Esophagus mucosa (tissue), 1 donor: ENCODE measurements at regions not wholly inside any gene's neighbourhood (a gene's known extent, or its start where the extent isn't known, plus 50 kb on each side); places are given as distances from the start of the nearest gene placed in this dataset.

Experiments used
- ATAC-seq: fragments of 200-7000 bp; cut with Tn5 transposase; one replicate; pipeline ENCODE4 v1.9.1; 2020
- donor health status: DM: yes; HTN: yes; CAD: no.

GRCh38 chr5:8943301-8943700, 602.6 kb downstream of the SEMA5A start:
- ATAC-seq = no peak

GRCh38 chr5:8944005-8944404, 601.9 kb downstream of the SEMA5A start:
- ATAC-seq = no peak

DNA sequence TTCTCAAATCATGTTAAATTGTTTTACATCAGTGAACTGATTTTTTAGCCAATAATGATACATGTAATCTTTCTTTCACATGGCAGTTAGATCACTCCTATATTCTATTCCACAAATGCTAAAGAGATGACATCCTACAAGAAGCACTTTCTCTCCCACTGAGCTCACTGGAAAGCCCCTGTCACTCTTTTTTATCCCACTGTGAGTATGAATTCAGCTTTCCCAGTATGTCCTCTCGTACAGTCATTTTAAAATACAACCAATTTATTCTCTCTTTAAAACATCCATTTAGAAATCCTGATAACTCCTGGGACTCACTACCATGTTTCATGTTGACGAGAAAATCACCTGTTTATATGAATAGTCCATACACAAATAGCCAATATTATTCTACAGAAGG, 599.9 kb downstream of the SEMA5A start:
- ATAC-seq = no peak

DNA sequence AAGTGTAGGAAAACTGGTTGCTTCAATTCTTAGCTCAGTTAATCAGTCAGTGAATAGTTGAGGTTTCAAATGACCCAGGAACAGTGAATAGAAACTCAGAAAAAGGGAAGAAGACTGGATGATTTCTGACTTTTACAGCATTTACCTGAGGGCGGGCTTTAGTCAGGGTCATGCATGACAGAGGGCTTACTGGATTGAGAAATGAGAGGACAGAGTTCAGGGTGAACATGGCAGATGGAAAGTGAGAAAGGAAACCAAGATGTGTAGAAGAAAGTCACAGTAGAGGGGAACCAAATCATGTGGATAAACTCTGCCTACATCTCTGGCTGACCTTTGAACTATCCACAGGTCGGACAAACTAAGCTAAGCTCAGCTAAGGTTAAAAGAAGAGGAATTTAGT, 596.0 kb downstream of the SEMA5A start:
- ATAC-seq = no peak

GRCh38 chr5:8952147-8952546, 593.7 kb downstream of the SEMA5A start:
- ATAC-seq = no peak

- no peak for ATAC-seq
These were observed 592.9 kb downstream of the SEMA5A start for GRCh38 chr5:8953016-8953415.

DNA sequence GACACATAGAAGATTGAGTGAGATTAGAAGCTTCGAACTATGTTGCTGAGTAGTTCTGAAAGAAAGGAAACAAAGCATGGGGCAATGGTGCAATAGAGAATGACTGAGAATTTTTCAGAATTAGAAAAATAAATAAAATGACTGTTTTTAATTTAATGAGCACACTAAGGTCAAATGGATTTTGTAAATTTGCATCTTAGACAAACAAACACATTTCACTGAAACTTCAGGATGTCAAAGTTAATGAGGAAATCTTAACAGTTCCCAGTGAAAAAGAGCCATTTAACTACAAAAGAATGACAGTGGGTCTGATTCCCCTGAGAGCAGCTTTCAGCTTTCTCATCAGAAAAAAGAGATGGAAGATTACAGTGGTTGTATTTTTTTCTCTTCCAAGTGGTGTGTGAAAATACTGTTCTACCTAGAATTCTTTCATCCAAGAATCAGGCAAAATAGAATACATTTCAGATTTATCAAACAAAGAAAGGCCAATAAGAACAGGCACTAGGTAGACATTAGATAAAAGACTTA, 591.9 kb downstream of the SEMA5A start:
- ATAC-seq = no peak

DNA sequence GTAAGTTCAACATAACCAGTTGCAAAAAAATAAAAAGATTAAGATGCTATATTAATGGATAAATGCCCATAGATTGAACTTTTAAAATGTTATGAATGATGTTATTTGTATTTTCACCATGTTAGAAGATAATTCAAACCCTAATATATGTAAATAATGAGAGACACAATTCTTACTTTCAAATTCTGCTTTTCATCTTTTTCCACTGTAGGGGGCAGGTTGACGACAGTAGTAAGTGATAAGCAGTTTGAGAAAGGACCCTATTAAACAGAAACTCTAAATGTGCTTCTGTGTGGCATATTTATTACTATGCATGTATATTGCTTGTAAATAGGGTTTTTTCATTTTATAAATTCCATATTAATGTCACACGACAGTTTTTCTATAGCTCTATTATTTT, 591.1 kb downstream of the SEMA5A start:
- ATAC-seq = no peak

GRCh38 chr5:8956659-8957058, 589.2 kb downstream of the SEMA5A start:
- ATAC-seq = no peak

DNA sequence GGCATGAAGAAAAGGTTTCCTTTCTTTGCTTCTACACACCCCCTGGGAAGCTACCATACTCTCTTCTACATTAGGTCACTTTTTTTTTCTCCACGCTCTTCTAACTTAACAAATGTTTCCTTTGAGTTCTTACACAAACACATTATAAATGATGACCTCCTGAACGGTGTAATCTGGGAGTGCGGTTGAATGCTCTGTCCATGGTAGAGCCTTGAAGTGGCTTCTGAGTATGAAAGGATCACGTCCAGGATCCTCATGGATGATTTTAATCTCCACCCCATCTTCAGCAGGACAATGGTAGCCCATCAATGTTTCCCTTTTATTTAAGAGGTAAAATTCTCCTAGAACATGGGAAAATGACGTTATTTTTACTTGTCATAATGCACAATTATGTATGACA, 587.3 kb downstream of the SEMA5A start:
- ATAC-seq = no peak

DNA sequence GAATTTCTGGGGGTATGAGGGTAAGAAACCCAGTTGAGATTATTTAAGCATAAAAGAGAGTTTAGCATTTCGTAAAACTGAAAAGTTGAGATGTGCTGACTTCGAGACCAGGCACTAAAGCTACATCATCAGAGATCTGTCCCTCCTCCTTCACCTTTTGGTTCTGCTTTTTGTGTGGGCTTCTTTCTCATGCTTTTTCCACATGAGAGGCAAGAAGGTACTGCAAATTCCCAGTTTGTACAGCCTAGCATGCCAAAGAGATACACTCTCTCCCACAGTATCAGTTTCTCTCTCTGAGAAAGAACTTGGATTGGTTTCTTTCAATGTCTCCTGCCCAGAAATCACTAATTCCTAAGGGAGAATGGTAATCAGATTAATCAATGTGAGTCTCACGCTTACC, 584.7 kb downstream of the SEMA5A start:
- ATAC-seq = no peak

DNA sequence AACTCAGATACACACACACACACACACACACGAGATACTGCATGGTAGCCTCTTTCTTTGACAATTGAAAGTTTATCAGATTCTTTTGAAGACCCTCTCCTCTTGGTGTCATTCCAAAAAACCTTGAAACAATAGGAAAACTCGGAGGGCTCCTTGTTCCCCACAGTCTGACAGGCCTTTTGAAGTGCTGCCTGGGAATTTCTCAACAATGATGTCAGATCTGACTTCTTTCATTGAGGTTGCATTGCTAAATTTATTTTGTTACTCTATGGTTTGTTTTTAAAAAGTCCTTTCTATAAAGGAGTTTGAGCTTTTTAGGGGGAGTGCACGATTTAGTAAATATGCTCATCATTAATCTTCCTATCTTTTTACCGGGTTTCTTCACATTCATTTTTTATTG, 583.9 kb downstream of the SEMA5A start:
- no peak for ATAC-seq

GRCh38 chr5:8981016-8981415, 564.9 kb downstream of the SEMA5A start:
- no peak for ATAC-seq

- ATAC-seq = no peak
These were observed 564.4 kb downstream of the SEMA5A start for GRCh38 chr5:8981496-8981895.

- ATAC-seq = no peak
These were observed 561.5 kb downstream of the SEMA5A start for GRCh38 chr5:8984386-8984785.
